Stimulated activated naive CD8-positive, alpha-beta T cell treated with anti-CD3 and anti-CD28 coated beads, Interleukin-15, amount 100 ng/mL, for 72 hours (primary cell): ENCODE measurements at regions not wholly inside any gene's neighbourhood (a gene's known extent, or its start where the extent isn't known, plus 50 kb on each side); places are given as distances from the start of the nearest gene placed in this dataset.

Experiments used
- ATAC-seq: fragments of 150-1000 bp; cut with Tn5 transposase; 2 replicates; pipeline ENCODE4 v1.10.0; 2021; ENCODE audit warnings: mild to moderate bottlenecking, moderate library complexity
- DNase-seq, 2 donors: peaks; one replicate each; pipeline ENCODE4 v3.0.0; 2021 to 2022
- H3K27ac Mint-ChIP-seq, 2 donors: one replicate each; pipeline ENCODE4 v1.8.0; 2022; ENCODE audit warnings: mild to moderate bottlenecking in 2 of 2, mixed read lengths in 2 of 2, moderate library complexity in 2 of 2
- H3K27me3 Mint-ChIP-seq: one replicate; pipeline ENCODE4 v1.8.0; 2022; ENCODE audit warnings: mixed read lengths
- H3K4me1 Mint-ChIP-seq: one replicate; pipeline ENCODE4 v1.8.0; 2022; ENCODE audit warnings: mild to moderate bottlenecking, mixed read lengths
- H3K4me3 Mint-ChIP-seq, 2 donors: one replicate each; pipeline ENCODE4 v1.8.0; 2022; ENCODE audit warnings: mild to moderate bottlenecking in 2 of 2, mixed read lengths in 2 of 2, moderate library complexity in 1 of 2
- H3K9me3 Mint-ChIP-seq, 2 donors: one replicate each; pipeline ENCODE4 v1.8.0; 2022; ENCODE audit warnings: mixed read lengths in 2 of 2

DNA sequence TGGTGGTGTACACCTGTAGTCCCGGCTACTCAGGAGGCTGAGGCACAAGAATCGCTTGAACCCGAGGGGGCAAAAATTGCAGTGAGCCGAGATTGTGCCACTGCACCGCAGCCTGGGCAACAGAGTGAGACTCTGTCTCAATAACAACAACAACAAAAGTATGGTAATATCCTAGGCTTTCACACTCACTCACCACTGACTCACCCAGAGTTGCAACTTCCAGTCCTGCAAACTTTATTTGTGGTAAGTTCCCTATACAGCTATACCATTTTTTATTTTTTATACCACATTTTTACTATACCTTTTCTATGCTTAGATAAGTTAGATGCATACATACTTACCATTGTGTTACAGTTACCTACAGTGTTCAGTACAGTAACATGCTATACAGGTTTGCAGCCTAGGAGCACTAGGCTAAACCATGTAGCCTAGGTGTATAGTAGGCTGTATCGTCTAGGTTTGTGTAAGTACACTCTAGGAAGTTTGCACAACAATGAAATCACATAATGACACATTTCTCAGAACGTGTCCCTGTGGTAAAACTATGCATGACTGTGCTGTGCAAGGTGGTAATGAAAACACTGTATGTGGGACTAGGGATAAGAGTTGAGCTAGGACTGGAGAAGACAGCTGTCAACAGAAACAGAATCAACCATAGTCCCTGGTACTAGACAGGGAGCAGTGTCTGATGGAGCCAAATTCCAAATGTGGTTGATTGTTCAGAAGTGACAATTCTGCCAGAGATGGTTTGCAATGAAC is 109.5 kb upstream of the RAD23B start:
- no peaks in the 10 kb centered on the region for H3K9me3 Mint-ChIP-seq
- peaks cover 15% of the 10 kb centered on the region for H3K4me1 Mint-ChIP-seq
- no peak for DNase-seq
- H3K27me3 Mint-ChIP-seq, result peaks cover 28% of the 10 kb centered on the region
- ATAC-seq, result peak; percentile 77
- H3K4me3 Mint-ChIP-seq, result no peak overlapping the region
- H3K27ac Mint-ChIP-seq, result no peak overlapping the region

DNA sequence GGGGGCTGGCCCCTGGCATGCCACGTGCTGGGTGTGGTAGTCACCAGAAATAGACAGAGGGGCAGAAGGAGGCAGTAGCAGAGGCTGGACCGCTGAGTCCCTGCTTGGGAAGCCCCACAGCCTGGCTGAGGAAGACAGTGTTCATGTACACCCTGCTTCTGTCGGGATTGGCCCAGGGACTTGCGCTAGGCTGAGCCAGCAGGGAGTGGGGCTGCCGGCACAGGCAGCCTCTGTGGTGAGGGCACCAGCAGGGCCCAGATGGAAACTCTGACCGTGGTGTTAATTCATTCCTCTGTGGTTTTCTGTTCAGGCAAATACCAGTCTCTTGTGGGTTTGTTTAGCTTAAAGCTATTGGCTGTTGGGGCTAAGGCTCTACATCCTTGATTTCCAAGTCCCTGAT is 108.6 kb upstream of the RAD23B start:
- Mint-ChIP-seq H3K4me3 (no peak overlapping the region), H3K27ac (no peak overlapping the region), H3K9me3 (no peaks in the 10 kb centered on the region), H3K27me3 (peaks cover 36% of the 10 kb centered on the region), H3K4me1 (peaks cover 15% of the 10 kb centered on the region)
- ATAC-seq (peak; percentile 56), DNase-seq (no peak)

DNA sequence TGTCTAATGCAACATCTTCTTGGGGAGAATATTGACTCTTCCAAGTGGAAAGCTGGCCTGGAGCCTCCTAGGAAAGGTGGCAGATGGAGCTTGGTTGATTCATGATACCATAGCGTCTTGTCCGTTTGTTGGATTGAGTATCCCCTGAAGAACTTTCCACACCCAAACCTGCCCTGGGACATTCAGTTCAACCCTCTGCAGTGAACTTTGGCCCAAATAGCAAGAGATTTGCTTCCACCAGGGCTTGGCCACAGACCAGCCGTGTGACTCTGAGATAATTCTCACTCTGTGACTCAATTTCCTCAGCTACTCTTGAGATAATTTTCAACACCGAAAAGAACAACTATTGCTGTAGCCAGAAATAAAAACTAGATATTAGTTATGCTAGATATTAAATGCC is 108.0 kb upstream of the RAD23B start:
- Mint-ChIP-seq H3K4me1 (peaks cover 15% of the 10 kb centered on the region), H3K27me3 (peaks cover 42% of the 10 kb centered on the region), H3K27ac (no peak overlapping the region), H3K4me3 (no peak overlapping the region), H3K9me3 (no peaks in the 10 kb centered on the region)
- no peak for DNase-seq
- no peak for ATAC-seq

DNA sequence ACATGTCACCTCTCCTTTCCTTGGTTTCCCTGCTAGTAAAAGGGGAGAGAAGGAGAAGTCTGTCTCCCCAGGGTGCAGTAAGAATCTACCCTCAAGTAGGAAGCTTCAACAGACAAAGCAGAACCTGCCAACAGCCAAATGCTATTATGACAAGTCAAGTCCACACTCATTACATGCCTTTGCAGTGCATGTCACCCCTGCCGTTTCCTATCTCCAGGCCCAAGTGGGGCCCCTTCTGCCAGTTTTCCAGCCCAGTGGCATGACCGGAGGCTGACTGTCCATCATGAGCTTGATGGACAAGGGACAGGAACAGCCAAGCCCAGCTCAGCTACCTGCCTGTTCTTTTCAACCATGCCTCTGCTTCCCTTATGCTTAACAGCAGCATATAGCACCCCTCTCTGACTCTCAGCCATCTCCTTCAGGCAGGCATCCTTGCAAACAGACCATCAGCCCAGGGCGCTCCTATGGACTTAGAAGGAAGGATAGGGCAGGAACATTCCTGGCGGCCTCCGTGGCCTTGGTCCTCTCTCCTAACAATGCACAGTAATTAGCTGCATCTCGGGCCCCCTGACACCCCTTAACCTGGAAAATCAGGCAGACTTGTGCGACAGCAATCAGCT is 107.2 kb upstream of the RAD23B start:
- peaks cover 15% of the 10 kb centered on the region for H3K4me1 Mint-ChIP-seq
- H3K9me3 Mint-ChIP-seq, result peaks cover 0 to 2% of the 10 kb centered on the region in 2 donors
- H3K27me3 Mint-ChIP-seq, result peaks cover 45% of the 10 kb centered on the region
- ATAC-seq, result no peak
- no peak overlapping the region for H3K4me3 Mint-ChIP-seq
- DNase-seq, result no peak
- H3K27ac Mint-ChIP-seq, result no peak overlapping the region

DNA sequence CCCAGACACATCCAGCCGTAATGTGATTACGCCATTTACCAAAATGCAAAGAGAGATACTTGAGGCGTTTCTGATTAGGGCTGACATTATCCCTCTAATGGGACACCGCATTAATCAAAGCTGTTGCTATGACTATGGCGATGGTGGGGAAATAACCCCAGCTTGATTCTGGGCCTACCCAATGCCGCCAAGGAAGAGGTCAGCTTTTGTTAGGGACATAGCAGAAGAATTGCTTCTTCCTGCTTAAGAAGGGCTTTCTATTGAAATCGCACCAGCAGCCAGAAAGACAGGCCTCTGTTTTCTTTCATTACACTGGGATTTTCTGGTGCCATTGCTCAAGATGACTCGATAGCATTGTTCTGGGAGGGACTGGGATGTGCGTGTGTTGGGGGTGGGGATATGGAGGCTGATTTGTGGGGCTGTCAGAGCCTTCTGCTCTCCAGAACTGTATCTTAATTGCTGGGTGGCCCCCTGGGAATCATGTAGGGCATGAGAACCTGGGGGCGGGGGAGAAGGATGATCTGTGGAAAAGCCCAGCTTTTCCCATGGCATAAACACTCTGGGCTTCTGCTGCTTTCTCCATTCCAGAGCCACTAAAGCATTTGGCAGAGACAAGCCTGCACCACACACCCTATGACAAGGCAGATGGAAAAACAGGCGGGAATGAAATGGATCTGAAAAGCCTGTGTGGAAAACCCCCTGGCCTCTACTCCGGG is 106.5 kb upstream of the RAD23B start:
- peaks cover 3 to 9% of the 10 kb centered on the region in 2 donors for H3K9me3 Mint-ChIP-seq
- ATAC-seq (no peak), DNase-seq (no peak)
- H3K4me1 Mint-ChIP-seq, result peaks cover 15% of the 10 kb centered on the region
- H3K27me3 Mint-ChIP-seq, result peaks cover 51% of the 10 kb centered on the region
- no peak overlapping the region for H3K27ac Mint-ChIP-seq
- no peak overlapping the region for H3K4me3 Mint-ChIP-seq

DNA sequence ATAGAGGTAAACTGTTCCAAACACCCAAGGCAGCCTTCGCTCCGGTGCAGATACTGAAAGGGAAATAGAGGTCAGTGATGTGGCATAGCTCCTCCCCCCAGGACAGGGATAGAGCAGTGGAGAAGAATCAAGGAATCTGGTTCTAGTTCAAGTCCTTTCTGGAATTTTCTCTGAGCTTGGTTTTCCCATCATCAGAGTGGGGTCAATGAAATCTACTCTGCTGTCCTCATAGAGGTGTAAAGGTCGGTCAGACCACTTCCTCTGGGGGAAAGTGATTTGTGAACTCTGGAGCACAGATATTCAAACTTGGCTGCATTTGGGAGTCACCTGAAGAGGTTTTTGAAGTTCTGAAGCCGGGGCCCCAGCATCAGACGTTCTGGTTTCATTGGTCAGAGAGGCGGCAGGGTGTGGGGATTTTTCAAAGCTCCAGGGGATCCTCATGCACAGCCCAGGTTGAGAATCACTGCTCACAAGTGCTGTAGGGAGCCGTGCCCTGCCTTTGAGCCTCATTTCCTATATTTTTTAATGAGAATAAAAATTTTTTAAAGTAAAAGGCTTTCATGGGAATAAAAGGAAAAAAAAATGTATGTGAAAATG is 105.7 kb upstream of the RAD23B start:
- peaks cover 15% of the 10 kb centered on the region for H3K4me1 Mint-ChIP-seq
- H3K27ac Mint-ChIP-seq, result peak overlapping the region in 1 of 2 donors; percentile 34
- H3K27me3 Mint-ChIP-seq, result peaks cover 59% of the 10 kb centered on the region
- peaks cover 3 to 16% of the 10 kb centered on the region in 2 donors for H3K9me3 Mint-ChIP-seq
- H3K4me3 Mint-ChIP-seq, result no peak overlapping the region
- ATAC-seq (no peak), DNase-seq (no peak)

DNA sequence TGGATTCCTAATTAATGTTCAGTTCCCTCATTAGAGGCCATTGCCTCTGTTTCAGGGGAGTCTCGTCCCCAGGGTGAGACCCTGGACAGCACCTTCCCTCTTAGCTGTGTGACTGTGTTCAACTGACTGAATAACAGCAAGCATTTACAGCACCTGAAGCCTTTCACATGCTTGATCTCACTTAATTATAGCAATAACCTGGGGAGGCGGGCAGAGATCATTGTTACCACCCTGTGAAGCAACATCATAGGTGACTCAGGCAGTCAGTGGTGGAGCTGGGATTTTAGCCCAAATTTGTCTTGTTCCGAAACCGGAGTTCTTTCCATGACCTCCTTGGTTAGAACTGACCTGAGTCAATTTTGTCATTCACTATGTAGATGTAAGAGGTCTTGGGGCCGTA is 105.2 kb upstream of the RAD23B start:
- peaks cover 3 to 21% of the 10 kb centered on the region in 2 donors for H3K9me3 Mint-ChIP-seq
- H3K27ac Mint-ChIP-seq, result peak overlapping the region in 1 of 2 donors; percentile 34
- peaks cover 15% of the 10 kb centered on the region for H3K4me1 Mint-ChIP-seq
- no peak for ATAC-seq
- no peak for DNase-seq
- no peak overlapping the region for H3K4me3 Mint-ChIP-seq
- H3K27me3 Mint-ChIP-seq, result peaks cover 64% of the 10 kb centered on the region

DNA sequence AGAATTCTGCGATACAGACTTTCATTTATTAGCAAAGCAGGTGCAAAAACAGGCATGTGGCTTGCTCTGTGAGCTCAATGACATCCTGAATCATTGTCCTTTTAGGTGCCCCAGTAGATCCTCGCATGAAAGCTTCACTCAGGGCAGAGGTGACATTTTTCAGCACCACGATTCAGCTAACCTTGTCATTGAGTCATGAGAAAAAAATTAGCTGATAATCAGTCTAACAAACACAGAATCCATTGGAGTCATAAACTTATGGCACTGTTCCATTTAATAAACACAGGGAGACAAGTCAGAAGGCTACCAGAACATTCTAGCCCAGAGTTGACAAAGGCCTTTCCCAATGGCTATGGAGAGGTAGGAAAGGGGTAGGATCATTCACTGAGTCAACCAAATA is 104.8 kb upstream of the RAD23B start:
- Mint-ChIP-seq H3K9me3 (peaks cover 3 to 26% of the 10 kb centered on the region in 2 donors), H3K4me3 (no peak overlapping the region), H3K4me1 (peaks cover 15% of the 10 kb centered on the region), H3K27ac (no peak overlapping the region), H3K27me3 (peaks cover 68% of the 10 kb centered on the region)
- no peak for DNase-seq
- ATAC-seq, result no peak

DNA sequence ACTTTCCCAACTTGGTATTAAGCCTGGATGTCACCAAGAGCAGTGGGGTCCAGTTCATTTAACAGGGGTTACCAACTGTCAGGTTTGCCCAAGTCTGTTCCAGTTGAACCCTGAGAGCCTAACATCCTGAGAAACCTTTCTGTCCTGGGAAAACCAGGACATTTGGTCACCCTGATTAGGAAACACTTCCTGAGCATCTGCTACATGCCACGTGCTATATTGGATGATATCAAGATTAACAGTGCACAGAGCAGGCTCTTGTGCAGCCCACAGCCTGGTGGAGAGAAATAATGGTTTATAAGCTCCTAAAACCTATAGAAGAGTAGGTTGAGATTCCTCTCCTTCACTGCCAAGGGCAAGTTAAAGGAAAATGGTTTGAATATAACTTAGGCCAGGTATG is 102.9 kb upstream of the RAD23B start:
- peaks cover 8 to 32% of the 10 kb centered on the region in 2 donors for H3K9me3 Mint-ChIP-seq
- ATAC-seq, result no peak
- DNase-seq, result no peak
- H3K4me1 Mint-ChIP-seq, result no peaks in the 10 kb centered on the region
- peaks cover 87% of the 10 kb centered on the region for H3K27me3 Mint-ChIP-seq
- H3K27ac Mint-ChIP-seq, result no peak overlapping the region
- no peak overlapping the region for H3K4me3 Mint-ChIP-seq

DNA sequence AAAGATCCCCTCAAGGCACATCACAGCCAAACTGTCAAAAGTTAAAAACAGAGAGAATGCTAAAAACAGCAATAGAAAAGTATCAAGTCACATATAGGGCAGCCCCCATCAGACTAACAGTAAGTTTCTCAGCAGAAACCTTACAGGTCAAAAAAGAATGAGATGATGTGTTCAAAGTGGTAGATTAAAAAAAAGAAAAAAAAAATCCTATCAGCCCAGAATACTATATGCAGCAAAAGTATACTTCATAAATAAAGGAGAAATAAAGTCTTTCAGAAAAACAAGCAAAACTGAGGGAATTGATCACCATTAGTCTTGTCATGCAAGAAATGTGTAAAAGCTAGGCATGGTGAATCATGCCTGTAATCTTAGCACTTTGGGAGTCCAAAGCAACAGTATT is 99.9 kb upstream of the RAD23B start:
- H3K27ac Mint-ChIP-seq, result no peak overlapping the region
- H3K4me3 Mint-ChIP-seq, result no peak overlapping the region
- H3K9me3 Mint-ChIP-seq, result peaks cover 8 to 32% of the 10 kb centered on the region in 2 donors
- DNase-seq (no peak), ATAC-seq (no peak)
- peaks cover 67% of the 10 kb centered on the region for H3K27me3 Mint-ChIP-seq
- H3K4me1 Mint-ChIP-seq, result no peaks in the 10 kb centered on the region

DNA sequence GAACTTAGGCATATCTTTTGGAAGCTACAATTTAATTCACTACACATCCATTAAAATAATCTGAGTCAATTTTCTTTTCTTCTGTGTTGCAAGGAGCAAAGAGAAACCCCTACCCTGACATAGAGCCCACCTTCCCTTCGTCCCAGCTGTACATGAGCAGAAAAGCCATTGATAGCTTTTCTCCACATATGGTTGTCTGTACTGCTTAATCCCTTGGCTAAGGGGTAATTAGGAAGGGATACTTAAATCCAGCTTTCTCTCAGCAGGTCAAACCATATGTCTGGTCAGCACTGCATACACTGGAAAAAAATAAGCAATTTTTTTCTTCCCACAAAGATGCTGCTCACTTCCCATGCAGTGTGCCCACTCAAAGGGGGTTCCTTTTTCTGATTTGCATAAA is 94.7 kb upstream of the RAD23B start:
- no peak overlapping the region for H3K4me3 Mint-ChIP-seq
- peaks cover 44% of the 10 kb centered on the region for H3K27me3 Mint-ChIP-seq
- ATAC-seq, result no peak

DNA sequence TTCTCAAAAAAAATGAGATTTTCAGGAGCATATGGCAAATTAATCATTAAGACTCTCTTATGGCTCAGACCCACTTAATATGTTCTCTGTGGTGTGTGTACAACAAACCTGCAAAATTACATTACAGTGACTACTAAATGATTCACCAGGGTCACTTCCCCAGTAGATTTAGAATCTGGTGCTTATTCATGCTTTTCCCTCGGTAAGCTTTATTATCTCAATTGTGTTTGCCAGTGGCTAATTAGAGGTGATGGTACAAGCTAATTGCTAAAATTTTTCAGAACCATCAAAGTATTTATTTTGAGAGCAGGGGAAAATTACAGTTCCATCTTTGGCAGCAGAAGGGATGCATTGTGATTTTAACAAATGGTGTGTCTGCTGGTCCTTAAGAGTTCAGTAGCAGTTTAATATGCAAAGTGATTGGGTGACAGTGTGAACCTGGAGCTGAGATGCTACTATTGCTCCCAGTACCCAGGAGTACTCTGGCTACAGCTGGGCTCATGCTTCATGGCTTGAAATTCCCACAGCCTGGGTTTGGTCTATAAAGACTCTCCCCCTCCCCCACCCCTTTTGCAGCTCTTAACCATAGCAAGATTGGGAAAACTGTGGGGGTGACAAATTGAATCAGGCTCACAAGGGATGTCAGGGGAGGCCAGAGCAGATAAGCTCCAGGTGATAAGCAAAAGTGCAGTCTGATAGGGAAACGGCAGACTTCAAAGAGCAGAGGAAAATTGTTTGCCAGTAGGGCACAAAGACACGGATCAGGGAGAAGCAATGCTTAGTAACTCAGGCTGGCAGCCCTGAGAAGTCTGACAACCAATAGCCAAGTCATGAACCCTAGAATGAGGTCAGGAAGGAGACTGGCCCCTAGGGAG is 92.8 kb upstream of the RAD23B start:
- peaks cover 34% of the 10 kb centered on the region for H3K27me3 Mint-ChIP-seq
- H3K4me1 Mint-ChIP-seq, result no peaks in the 10 kb centered on the region
- H3K4me3 Mint-ChIP-seq, result no peak overlapping the region
- H3K9me3 Mint-ChIP-seq, result no peaks in the 10 kb centered on the region
- peak overlapping the region in 1 of 2 donors; percentile 1 for H3K27ac Mint-ChIP-seq
- DNase-seq (no peak), ATAC-seq (no peak)

More for the DNA sequence above, 94.7 kb upstream of the RAD23B start:
- H3K27ac Mint-ChIP-seq, result no peak overlapping the region
- no peak for DNase-seq
- H3K4me1 Mint-ChIP-seq, result no peaks in the 10 kb centered on the region
- peaks cover 4 to 5% of the 10 kb centered on the region in 2 donors for H3K9me3 Mint-ChIP-seq

DNA sequence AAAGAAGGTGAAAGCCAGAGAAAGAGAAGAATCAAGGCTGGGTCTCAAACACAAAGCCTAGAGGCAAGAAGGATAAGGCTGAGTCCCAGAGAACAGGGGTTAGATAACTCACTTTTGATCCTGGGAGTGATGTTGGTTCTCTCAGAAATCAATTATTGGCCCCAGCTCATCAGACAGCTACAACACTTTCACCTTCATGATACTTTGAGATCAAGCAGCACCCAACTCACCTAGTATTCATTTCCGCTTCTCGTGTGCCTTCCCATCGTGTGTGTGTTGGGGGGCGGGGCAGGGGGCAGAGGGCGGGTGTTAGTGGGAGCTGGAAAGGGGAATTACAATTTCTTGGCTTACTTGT is 92.2 kb upstream of the RAD23B start:
- Mint-ChIP-seq H3K4me3 (no peak overlapping the region), H3K4me1 (no peaks in the 10 kb centered on the region), H3K27ac (no peak overlapping the region), H3K27me3 (peaks cover 36% of the 10 kb centered on the region), H3K9me3 (no peaks in the 10 kb centered on the region)
- ATAC-seq (no peak), DNase-seq (no peak)

DNA sequence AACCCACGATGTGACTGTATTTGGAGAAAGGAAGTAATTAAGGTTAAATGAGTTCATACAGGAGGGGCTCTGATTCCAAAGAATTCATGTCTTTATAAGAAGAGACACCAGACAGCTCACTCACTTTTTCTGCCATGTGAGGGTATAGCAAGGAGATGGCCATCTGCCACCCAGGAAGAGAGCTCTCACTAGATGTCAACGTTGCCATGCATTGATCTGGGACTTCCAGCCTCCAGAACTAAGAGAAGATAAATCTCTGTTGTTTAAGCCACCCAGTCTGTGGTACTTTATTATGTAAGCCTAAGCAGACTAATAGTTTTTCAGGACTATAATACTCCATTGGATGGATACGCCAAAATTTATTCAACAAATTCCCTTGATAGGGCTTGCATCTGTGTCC is 89.8 kb upstream of the RAD23B start:
- H3K4me3 Mint-ChIP-seq, result no peak overlapping the region
- H3K27ac Mint-ChIP-seq, result no peak overlapping the region

DNA sequence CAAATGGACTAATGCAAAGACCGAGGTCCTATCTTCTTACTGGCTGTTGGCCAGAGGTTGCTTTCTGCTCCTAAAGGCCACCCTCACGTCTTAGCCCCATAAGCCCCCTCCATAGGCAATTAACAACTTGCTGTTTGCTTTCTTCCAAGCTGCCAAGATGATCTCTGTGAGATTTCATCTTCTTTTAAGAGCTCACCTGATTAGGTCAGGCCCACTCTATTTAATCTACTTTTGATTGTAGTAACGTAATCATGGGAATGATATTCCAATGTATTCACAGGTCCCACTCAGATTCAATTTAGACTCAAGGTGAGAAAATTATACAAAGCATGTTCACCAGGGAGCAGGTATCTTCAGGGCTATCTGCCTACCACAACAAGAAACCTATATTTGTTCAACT is 84.4 kb upstream of the RAD23B start:
- ATAC-seq, result no peak

More for the DNA sequence above, 89.8 kb upstream of the RAD23B start:
- Mint-ChIP-seq H3K27me3 (peaks cover 36% of the 10 kb centered on the region), H3K4me1 (no peaks in the 10 kb centered on the region), H3K9me3 (peaks cover 0 to 4% of the 10 kb centered on the region in 2 donors)
- ATAC-seq, result no peak
- DNase-seq, result no peak

More for the DNA sequence above, 84.4 kb upstream of the RAD23B start:
- Mint-ChIP-seq H3K4me3 (no peak overlapping the region), H3K4me1 (no peaks in the 10 kb centered on the region), H3K27me3 (peaks cover 14% of the 10 kb centered on the region), H3K9me3 (peaks cover 16% of the 10 kb centered on the region in 2 donors), H3K27ac (no peak overlapping the region)
- no peak for DNase-seq
